Body of pancreas (tissue), 4 donors: ENCODE measurements at regions not wholly inside any gene's neighbourhood (a gene's known extent, or its start where the extent isn't known, plus 50 kb on each side); places are given as distances from the start of the nearest gene placed in this dataset.

Source experiments
- ATAC-seq: fragments of 150-250 bp; one replicate; pipeline ENCODE4 v1.9.1; 2016
- DNase-seq, 4 donors: peaks; one replicate each; pipeline ENCODE4 v3.0.0-alpha.2; 2019
- H3K27ac ChIP-seq, 4 donors: fragments of 200-600 bp; sonication (generic); 1 replicate in 3 of 4; 2 replicates in 1 of 4; pipeline versions ENCODE4 v1.5.1 to v1.6.1; 2016 to 2019; ENCODE audit warnings: mild to moderate bottlenecking in 1 of 4, mixed read lengths in 1 of 4, moderate library complexity in 1 of 4
- H3K27me3 ChIP-seq, 2 donors: fragments of 200-600 bp; sonication (generic); one replicate each; pipeline ENCODE4 v1.6.0; 2016; ENCODE audit warnings: mild to moderate bottlenecking in 1 of 2
- H3K36me3 ChIP-seq, 2 donors: fragments of 200-600 bp; sonication (generic); replicated peaks in 1 of 2; 2 replicates each; pipeline ENCODE4 v1.5.1; 2016; ENCODE audit warnings: low read depth in 2 of 2; ENCODE audit not compliant: insufficient read depth in 1 of 2
- H3K4me1 ChIP-seq: fragments of 200-600 bp; sonication (generic); one replicate; pipeline ENCODE4 v1.6.0; 2016
- H3K4me3 ChIP-seq, 2 donors: fragments of 200-600 bp; sonication (generic); 1 replicate in 1 of 2; 2 replicates in 1 of 2; pipeline ENCODE4 v1.5.1; 2016 to 2019
- H3K9me3 ChIP-seq, 3 donors: fragments of 200-600 bp; sonication (generic); 1 replicate in 2 of 3; 2 replicates in 1 of 3; pipeline ENCODE4 v1.5.1; 2016
- CTCF ChIP-seq, 7 experiments: fragments of 450-650 bp in 4 of 7; fragments of 200-600 bp in 3 of 7; sonication (generic) in 3 of 7; IDR thresholded peaks; one replicate each; pipeline ENCODE4 v1.5.1; 2016 to 2019; ENCODE audit warnings: antibody characterized with exemption in 7 of 7
- POLR2A ChIP-seq, 3 donors: fragments of 450-650 bp; IDR thresholded peaks; one replicate each; pipeline ENCODE4 v1.6.1; 2016; ENCODE audit warnings: antibody characterized with exemption in 3 of 3, mild to moderate bottlenecking in 2 of 3
- WGBS, 2 donors: methylation state at CpG; one replicate each; pipeline ENCODE4 v1.1.5; 2017; 5-methylcytosine and 5-hydroxymethylcytosine counted together
- intact Hi-C: fragments of 100-400 bp; cut with DNase I; formaldehyde crosslinking; loops from one replicate; pipeline ENCODE4 v1.15.1; 2023

- WGBS, 2 donors, result 47 to 49% methylated on average over 2 of the region's 2 CpGs
- ATAC-seq (peak; percentile 79), DNase-seq (no peak)
- intact Hi-C loops, result loop anchor here (10.0 kb wide), 1 partner anchor 80 kb away; no protein-coding TSS in a partner anchor
- no peak for TF ChIP-seq POLR2A (IDR thresholded peaks at IDR 0.05)
- TF ChIP-seq CTCF (IDR thresholded peaks at IDR 0.05), result no peak
- no peaks in the 10 kb centered on the region for H3K9me3 ChIP-seq
- peak overlapping the region in 3 of 4 donors; percentile 3 to 63 (median 22) for H3K27ac ChIP-seq
- no peaks in the 10 kb centered on the region for H3K36me3 ChIP-seq
- H3K27me3 ChIP-seq, result no peaks in the 10 kb centered on the region
- no peaks in the 10 kb centered on the region for H3K4me1 ChIP-seq
- no peak overlapping the region for H3K4me3 ChIP-seq
Measured at GRCh38 chr10:75304741-75305390, 69.1 kb upstream of the COMTD1 start.

- H3K9me3 ChIP-seq, result no peaks in the 10 kb centered on the region
- no peak for DNase-seq
- H3K36me3 ChIP-seq, result no peaks in the 10 kb centered on the region
- WGBS, 2 donors, result 89 to 93% methylated on average over 1 of the region's 1 CpG
- no peak overlapping the region for H3K4me3 ChIP-seq
- intact Hi-C loops, result loop anchor here (10.0 kb wide), 1 partner anchor 80 kb away; no protein-coding TSS in a partner anchor
- H3K4me1 ChIP-seq, result no peaks in the 10 kb centered on the region
- no peaks in the 10 kb centered on the region for H3K27me3 ChIP-seq
- no peak for TF ChIP-seq POLR2A (IDR thresholded peaks at IDR 0.05)
- no peak for TF ChIP-seq CTCF (IDR thresholded peaks at IDR 0.05)
- ATAC-seq, result no peak
- peak overlapping the region in 2 of 4 donors; percentile 3 to 63 for H3K27ac ChIP-seq
Measured at GRCh38 chr10:75304313-75304712, 68.6 kb upstream of the COMTD1 start.

GRCh38 chr10:75303045-75303777, 67.5 kb upstream of the COMTD1 start:
- Histone ChIP-seq H3K36me3 (no peaks in the 10 kb centered on the region), H3K9me3 (no peaks in the 10 kb centered on the region), H3K4me3 (no peak overlapping the region), H3K27me3 (no peaks in the 10 kb centered on the region), H3K4me1 (no peaks in the 10 kb centered on the region), H3K27ac (peak overlapping the region in 2 of 4 donors; percentile 40 to 52)
- DNase-seq, result peak in 2 of 4 donors; percentile 34 to 46
- intact Hi-C loops, result loop anchor here (10.0 kb wide), 1 partner anchor 82 kb away; no protein-coding TSS in a partner anchor
- WGBS, 2 donors, result 78 to 87% methylated on average over 2 of the region's 2 CpGs
- TF ChIP-seq CTCF (IDR thresholded peaks at IDR 0.05), result peak in 4 of 7 experiments; percentile 9 to 41 (median 36)
- no peak for TF ChIP-seq POLR2A (IDR thresholded peaks at IDR 0.05)
- peak; percentile 64 for ATAC-seq

- no peaks in the 10 kb centered on the region for H3K9me3 ChIP-seq
- TF ChIP-seq POLR2A (IDR thresholded peaks at IDR 0.05) (no peak), CTCF (IDR thresholded peaks at IDR 0.05) (no peak)
- no peak for DNase-seq
- no peak overlapping the region for H3K4me3 ChIP-seq
- ATAC-seq, result no peak
- no peaks in the 10 kb centered on the region for H3K36me3 ChIP-seq
- intact Hi-C loops, result loop anchor here (10.0 kb wide), 1 partner anchor 83 kb away; no protein-coding TSS in a partner anchor
- no peaks in the 10 kb centered on the region for H3K27me3 ChIP-seq
- H3K4me1 ChIP-seq, result peaks cover 8% of the 10 kb centered on the region
- 75 to 96% methylated on average over 1 of the region's 1 CpG for WGBS, 2 donors
- no peak overlapping the region for H3K27ac ChIP-seq
Measured at GRCh38 chr10:75302029-75302428, 66.3 kb upstream of the COMTD1 start.
